H1 (cell line): ENCODE measurements at regions not wholly inside any gene's neighbourhood (a gene's known extent, or its start where the extent isn't known, plus 50 kb on each side); places are given as distances from the start of the nearest gene placed in this dataset.

ENCODE experiments used
- CTCF ChIA-PET: fragments of 300-600 bp; sonication (Branson Sonifier 250); formaldehyde crosslinking; loops from one replicate; lab custom pipeline; 2021; ENCODE audit not compliant: partially characterized antibody; lab: Charles Lee
- POLR2A ChIA-PET: fragments of 300-600 bp; sonication (Branson Sonifier 250); formaldehyde crosslinking; loops from one replicate; lab custom pipeline; 2021; ENCODE audit warnings: inconsistent platforms; ENCODE audit not compliant: partially characterized antibody; lab: Charles Lee
- DNase-seq, 2 experiments: peaks; one replicate each; pipeline versions ENCODE4 v3.0.0 to v3.0.0-alpha.2; 2010 to 2022; ENCODE audit warnings: low spot score in 2 of 2, low read depth in 1 of 2, mixed read lengths in 1 of 2
- FAIRE-seq: peaks from 2 replicates; lab custom pipeline; 2011; peaks lifted over from hg19 to GRCh38; lab: Jason Lieb, UNC
- H2AFZ ChIP-seq: 2 replicates; pipeline ENCODE4 v1.8.1; 2012; ENCODE audit warnings: low read length, inconsistent platforms
- H2AK5ac ChIP-seq: 2 replicates; pipeline ENCODE4 v1.6.1; 2013; ENCODE audit warnings: low read depth, low read length
- H2BK120ac ChIP-seq: replicated peaks from 2 replicates; pipeline ENCODE3; 2013; ENCODE audit warnings: low read depth, low read length, inconsistent platforms
- H2BK12ac ChIP-seq: 2 replicates; pipeline ENCODE4 v1.6.1; 2013; ENCODE audit warnings: low read depth, low read length
- H2BK15ac ChIP-seq: 2 replicates; pipeline ENCODE4 v1.6.1; 2013; ENCODE audit warnings: low read length
- H2BK20ac ChIP-seq: 2 replicates; pipeline ENCODE4 v1.6.1; 2013; ENCODE audit warnings: low read length
- H2BK5ac ChIP-seq: 2 replicates; pipeline ENCODE4 v1.6.1; 2013; ENCODE audit warnings: low read depth, low read length
- H3K14ac ChIP-seq: 2 replicates; pipeline ENCODE4 v1.6.1; 2013; ENCODE audit warnings: inconsistent platforms; ENCODE audit not compliant: insufficient read length
- H3K18ac ChIP-seq: 2 replicates; pipeline ENCODE4 v1.6.1; 2013; ENCODE audit warnings: low read length; ENCODE audit errors: extremely low read depth
- H3K23ac ChIP-seq: 2 replicates; pipeline ENCODE4 v1.6.1; 2013; ENCODE audit warnings: inconsistent platforms; ENCODE audit not compliant: insufficient read length
- H3K23me2 ChIP-seq: 2 replicates; pipeline ENCODE4 v1.6.1; 2013; ENCODE audit warnings: low read depth, low read length
- H3K27ac ChIP-seq: 2 replicates; pipeline ENCODE4 v1.6.1; 2011; ENCODE audit warnings: low read depth, low read length, inconsistent platforms
- H3K27me3 ChIP-seq, 4 experiments: replicated peaks in 1 of 4; 1 replicate in 1 of 4; 2 replicates in 3 of 4; pipeline versions ENCODE4 v1.6.1 to v1.8.1; 2011 to 2013; ENCODE audit warnings: low read length in 3 of 4, mild to moderate bottlenecking in 3 of 4, inconsistent platforms in 2 of 4, mixed read lengths in 2 of 4, moderate library complexity in 1 of 4; ENCODE audit not compliant: control insufficient read depth in 3 of 4, insufficient read depth in 3 of 4; ENCODE audit errors: extremely low read depth in 1 of 4
- H3K36me3 ChIP-seq, 4 experiments: 2 replicates each; pipeline versions ENCODE4 v1.6.1 to v1.8.1; 2011 to 2013; ENCODE audit warnings: mild to moderate bottlenecking in 4 of 4, low read length in 3 of 4, moderate library complexity in 2 of 4, control low read depth in 1 of 4, inconsistent platforms in 1 of 4; ENCODE audit not compliant: insufficient read depth in 4 of 4, control insufficient read depth in 2 of 4
- H3K4ac ChIP-seq: replicated peaks from 2 replicates; pipeline ENCODE3; 2013; ENCODE audit warnings: low read length, low read depth, mixed read lengths, inconsistent platforms; ENCODE audit not compliant: insufficient read length
- H3K4me1 ChIP-seq, 4 experiments: replicated peaks in 1 of 4; 1 replicate in 1 of 4; 2 replicates in 3 of 4; pipeline versions ENCODE4 v1.6.1 to v1.8.1; 2011 to 2013; ENCODE audit warnings: low read length in 3 of 4, inconsistent platforms in 2 of 4, mixed read lengths in 1 of 4; ENCODE audit not compliant: insufficient read depth in 4 of 4, control insufficient read depth in 3 of 4
- H3K4me2 ChIP-seq, 2 experiments: 2 replicates each; pipeline versions ENCODE4 v1.6.1 to v1.8.1; 2011 to 2013; ENCODE audit warnings: low read depth in 2 of 2, low read length in 2 of 2, control low read depth in 1 of 2, inconsistent platforms in 1 of 2, mild to moderate bottlenecking in 1 of 2; ENCODE audit not compliant: insufficient read depth in 1 of 2
- H3K4me3 ChIP-seq, 4 experiments: fragments of 200-600, 300-600 bp in 1 of 4; sonication (generic), shearing (Covaris generic), sonication (Bioruptor Twin) in 1 of 4; 2 replicates each; pipeline versions ENCODE4 v1.5.1 to v1.8.1; 2011 to 2016; ENCODE audit warnings: low read length in 4 of 4, low read depth in 3 of 4, control low read depth in 2 of 4, inconsistent platforms in 2 of 4, mild to moderate bottlenecking in 2 of 4, mixed read lengths in 1 of 4, moderate library complexity in 1 of 4; ENCODE audit not compliant: insufficient read depth in 2 of 4; ENCODE audit errors: extremely low read depth in 1 of 4
- H3K56ac ChIP-seq: replicated peaks from 2 replicates; pipeline ENCODE3; 2013; ENCODE audit warnings: low read depth, mild to moderate bottlenecking, mixed read lengths, low read length, inconsistent platforms; ENCODE audit not compliant: insufficient read length
- H3K79me1 ChIP-seq: 2 replicates; pipeline ENCODE4 v1.6.1; 2013; ENCODE audit warnings: low read depth, low read length, control low read depth
- H3K79me2 ChIP-seq, 2 experiments: 2 replicates each; pipeline versions ENCODE4 v1.6.1 to v1.8.1; 2012 to 2013; ENCODE audit warnings: low read length in 2 of 2, mild to moderate bottlenecking in 2 of 2, inconsistent platforms in 1 of 2; ENCODE audit not compliant: insufficient read depth in 2 of 2, control insufficient read depth in 1 of 2
- H3K9ac ChIP-seq, 4 experiments: replicated peaks in 1 of 4; 1 replicate in 1 of 4; 2 replicates in 3 of 4; pipeline versions ENCODE4 v1.6.1 to v1.8.1; 2011 to 2013; ENCODE audit warnings: low read depth in 3 of 4, low read length in 3 of 4, control low read depth in 2 of 4, mild to moderate bottlenecking in 2 of 4, moderate library complexity in 2 of 4, inconsistent platforms in 1 of 4; ENCODE audit errors: extremely low read depth in 1 of 4
- H3K9me3 ChIP-seq, 2 experiments: 2 replicates each; pipeline versions ENCODE4 v1.6.1 to v1.8.1; 2012 to 2013; ENCODE audit warnings: mild to moderate bottlenecking in 2 of 2, moderate library complexity in 2 of 2, control low read depth in 1 of 2, inconsistent platforms in 1 of 2, low read depth in 1 of 2, low read length in 1 of 2, mixed read lengths in 1 of 2; ENCODE audit not compliant: insufficient read depth in 2 of 2
- H4K20me1 ChIP-seq, 2 experiments: replicated peaks in 1 of 2; 2 replicates each; pipeline versions ENCODE3 to v1.8.1; 2011 to 2013; ENCODE audit warnings: inconsistent platforms in 2 of 2, low read length in 2 of 2, mild to moderate bottlenecking in 1 of 2; ENCODE audit not compliant: insufficient read depth in 2 of 2, control insufficient read depth in 1 of 2
- H4K5ac ChIP-seq: 2 replicates; pipeline ENCODE4 v1.6.1; 2013; ENCODE audit warnings: low read length, low read depth, mixed read lengths, inconsistent platforms; ENCODE audit not compliant: insufficient read length
- H4K8ac ChIP-seq: 2 replicates; pipeline ENCODE4 v1.8.0; 2013; ENCODE audit warnings: mild to moderate bottlenecking, moderate library complexity, low read length, inconsistent platforms; ENCODE audit not compliant: insufficient read depth; ENCODE audit errors: extremely low read depth
- H4K91ac ChIP-seq: replicated peaks from 2 replicates; pipeline ENCODE3; 2013; ENCODE audit warnings: low read length, mixed read lengths, inconsistent platforms; ENCODE audit not compliant: insufficient read length
- ATF3 ChIP-seq: IDR thresholded peaks from 2 replicates; pipeline ENCODE4 v1.6.1; 2011; ENCODE audit warnings: low read depth, mild to moderate bottlenecking, low read length; ENCODE audit not compliant: insufficient read depth
- BRCA1 ChIP-seq: IDR thresholded peaks from 2 replicates; pipeline ENCODE4 v1.6.1; 2012; ENCODE audit warnings: low read depth, low read length, improper control_type of control experiment
- CTBP2 ChIP-seq: IDR thresholded peaks from 2 replicates; pipeline ENCODE4 v1.7.0; 2011; ENCODE audit warnings: borderline replicate concordance, mild to moderate bottlenecking, moderate library complexity, mixed read lengths, low read length; ENCODE audit not compliant: insufficient read depth, insufficient read length
- EZH2 ChIP-seq: fragments of 200-600 bp; sonication (generic); IDR thresholded peaks from 2 replicates; pipeline ENCODE4 v1.7.1; 2012; ENCODE audit warnings: low read depth, mild to moderate bottlenecking, moderate library complexity, low read length, inconsistent platforms; ENCODE audit not compliant: severe bottlenecking
- JUND ChIP-seq: IDR thresholded peaks from 2 replicates; pipeline ENCODE4 v1.6.1; 2011; ENCODE audit warnings: mild to moderate bottlenecking, improper control_type of control experiment, low read length
- KDM5A ChIP-seq: fragments of 200-600 bp; IDR thresholded peaks from 2 replicates; pipeline ENCODE4 v1.7.1; 2012; ENCODE audit warnings: mild to moderate bottlenecking, low read length, inconsistent platforms, mixed read lengths
- RBBP5 ChIP-seq: IDR thresholded peaks from 2 replicates; pipeline ENCODE4 v1.7.1; 2012; ENCODE audit warnings: low read depth, mild to moderate bottlenecking, inconsistent platforms, low read length, moderate library complexity, borderline replicate concordance
- RFX5 ChIP-seq: IDR thresholded peaks from 2 replicates; pipeline ENCODE4 v1.6.1; 2011; ENCODE audit warnings: low read depth, low read length, improper control_type of control experiment, borderline replicate concordance
- RNF2 ChIP-seq: fragments of 200-900, 300-1000 bp; sonication (generic); IDR thresholded peaks from 2 replicates; pipeline ENCODE4 v1.7.1; 2016; ENCODE audit warnings: borderline replicate concordance, low read depth, mild to moderate bottlenecking, antibody characterized with exemption, low read length; ENCODE audit not compliant: poor library complexity, severe bottlenecking; ENCODE audit errors: missing control alignments
- RXRA ChIP-seq: IDR thresholded peaks from 2 replicates; pipeline ENCODE4 v1.6.1; 2011; ENCODE audit warnings: low read depth, mild to moderate bottlenecking, low read length, moderate library complexity; ENCODE audit not compliant: insufficient read depth
- USF2 ChIP-seq: IDR thresholded peaks from 2 replicates; pipeline ENCODE4 v1.6.1; 2011; ENCODE audit warnings: low read length, improper control_type of control experiment
- WGBS, 2 experiments: shearing (Covaris generic) in 1 of 2; methylation state at CpG; one replicate each; pipeline versions ENCODE4 v1.1.6 to v1.1.7; 2013 to 2015; ENCODE audit warnings: low lambda C conversion rate in 2 of 2, mixed read lengths in 2 of 2, inconsistent platforms in 1 of 2, low coverage in 1 of 2, missing lambda C conversion rate in 1 of 2; ENCODE audit not compliant: insufficient replicate concordance in 2 of 2, insufficient coverage in 1 of 2, insufficient read length in 1 of 2; ENCODE audit errors: extremely low coverage in 1 of 2, missing lambda C conversion rate in 1 of 2; 5-methylcytosine and 5-hydroxymethylcytosine counted together

DNA sequence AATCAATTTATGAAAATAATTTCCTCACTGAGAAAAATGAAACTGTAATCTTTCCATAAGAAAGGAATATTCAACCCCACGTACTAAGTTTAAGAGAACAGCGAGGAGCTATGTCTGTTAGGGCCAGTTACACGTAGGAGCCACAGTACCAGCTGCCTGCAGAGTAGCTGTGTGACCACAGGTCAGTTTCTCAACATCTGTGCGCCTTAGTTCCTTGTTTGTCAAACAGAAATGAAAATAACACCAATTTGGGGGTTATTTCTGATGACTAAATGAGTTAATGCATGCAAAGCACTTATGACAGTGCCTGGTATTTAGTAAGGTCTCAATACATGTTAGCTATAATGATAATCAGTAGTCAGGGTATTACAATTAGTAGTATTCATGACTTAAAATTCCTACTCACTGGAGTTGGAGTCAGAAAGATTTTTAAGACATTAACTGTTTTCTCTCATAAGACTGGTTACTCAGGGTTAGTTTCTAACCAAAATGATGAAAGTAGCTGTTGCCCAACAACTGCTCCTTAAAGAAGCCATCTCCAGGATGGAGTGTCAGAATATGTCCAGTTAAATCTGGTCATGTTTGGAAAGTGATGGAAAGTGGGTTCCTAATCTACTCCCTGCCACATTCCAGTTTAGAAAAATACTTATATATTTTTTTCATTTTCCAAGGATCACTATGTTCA, 85.8 kb upstream of the ZNF648 start:
- CTCF ChIA-PET, result interaction anchor here (0.5 to 1.5 kb wide), 8 partner anchors 9 to 252 kb away, joined by 3 to 5 read pairs (median 3); no protein-coding TSS in a partner anchor
- Histone ChIP-seq H3K4ac (no peak overlapping the region), H3K18ac (no peak overlapping the region), H3K23ac (no peak overlapping the region), H2AFZ (no peak overlapping the region), H4K5ac (no peak overlapping the region), H3K9ac (no peak overlapping the region), H4K8ac (no peak overlapping the region), H3K14ac (no peak overlapping the region), H2BK5ac (no peak overlapping the region), H3K23me2 (no peaks in the 10 kb centered on the region; the same call in 1 of the 2 replicates), H3K79me2 (no peaks in the 10 kb centered on the region), H3K27me3 (no peaks in the 10 kb centered on the region), H4K20me1 (no peaks in the 10 kb centered on the region), H3K9me3 (no peaks in the 10 kb centered on the region), H3K79me1 (no peaks in the 10 kb centered on the region), H3K4me2 (no peak overlapping the region), H3K27ac (no peak overlapping the region), H3K36me3 (no peaks in the 10 kb centered on the region), H3K56ac (no peak overlapping the region), H3K4me3 (no peak overlapping the region), H2BK15ac (no peak overlapping the region), H3K4me1 (peaks cover 0 to 8% (median 7%) of the 10 kb centered on the region in 4 experiments; a peak in 5 of 7 replicates), H2AK5ac (no peak overlapping the region), H4K91ac (no peak overlapping the region), H2BK120ac (no peak overlapping the region), H2BK12ac (no peak overlapping the region), H2BK20ac (no peak overlapping the region)
- POLR2A ChIA-PET, result no interaction called here
- FAIRE-seq (no peak), DNase-seq (no peak)
- 83% methylated on average over 4 of the region's 4 CpGs; no CpG with 5 or more reads in 1 of the 2 experiments for WGBS, 2 experiments
- no peak for TF ChIP-seq ATF3
- TF ChIP-seq USF2, result no peak
- TF ChIP-seq CTBP2, result no peak
- TF ChIP-seq JUND, result no peak
- TF ChIP-seq RXRA, result no peak
- no peak for TF ChIP-seq RNF2
- no peak for TF ChIP-seq EZH2
- TF ChIP-seq BRCA1, result no peak
- no peak for TF ChIP-seq RBBP5
- no peak for TF ChIP-seq RFX5
- no peak for TF ChIP-seq KDM5A
